Transverse colon (tissue), 3 donors: ENCODE measurements at regions not wholly inside any gene's neighbourhood (a gene's known extent, or its start where the extent isn't known, plus 50 kb on each side); places are given as distances from the start of the nearest gene placed in this dataset.

Experiments
- EP300 ChIP-seq: sonication (generic); formaldehyde crosslinking; IDR thresholded peaks from one replicate; pipeline ENCODE4 v1.6.1; 2017; ENCODE audit warnings: antibody characterized with exemption, low read depth
- TF ChIP-seq, protein P1 (sequence below), 5 experiments: fragments of 200-600 bp in 3 of 5; fragments of 450-650 bp in 2 of 5; sonication (generic) in 3 of 5; IDR thresholded peaks; 1 replicate in 2 of 5; 2 replicates in 3 of 5; pipeline ENCODE4 v1.5.1; 2016 to 2017; ENCODE audit warnings: antibody characterized with exemption in 5 of 5, inconsistent platforms in 3 of 5, mild to moderate bottlenecking in 2 of 5, moderate library complexity in 1 of 5

DNA sequence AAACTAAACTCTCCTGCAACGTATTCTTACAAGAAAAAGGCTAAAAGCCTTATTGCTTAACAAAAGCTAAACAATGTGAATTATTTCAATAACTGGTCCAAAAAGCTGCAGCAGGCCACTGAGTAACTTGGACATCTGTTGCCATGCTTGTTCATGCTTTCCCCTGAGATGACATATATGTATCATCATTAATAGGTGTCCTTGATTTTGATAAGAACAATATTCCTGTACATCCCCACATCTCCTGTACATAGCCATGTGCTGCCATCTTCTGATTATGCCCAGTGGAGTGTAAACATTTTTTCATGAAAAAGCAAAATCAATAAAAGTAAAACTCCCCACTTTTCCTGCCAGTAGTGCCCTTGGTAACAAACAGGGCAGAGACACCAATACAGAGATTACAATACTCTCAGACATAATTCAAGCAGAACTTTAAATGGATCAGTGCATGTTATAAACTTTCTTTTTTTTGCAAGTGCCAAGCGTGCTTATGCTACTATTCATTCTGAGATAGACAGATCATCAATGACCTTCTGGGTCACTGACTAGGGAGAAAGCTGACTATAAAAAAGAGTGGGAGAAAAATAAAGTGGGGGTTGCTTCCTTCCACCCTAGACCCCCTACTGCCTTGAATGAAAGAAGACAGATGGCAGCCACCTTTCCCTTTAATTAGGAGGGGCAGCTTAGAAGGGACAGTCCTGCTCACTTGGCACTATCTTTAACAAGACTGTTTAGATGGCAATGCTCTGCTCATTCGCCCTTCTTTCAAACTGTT, 205.5 kb upstream of the KLF14 start:
- TF ChIP-seq, protein P1, sequence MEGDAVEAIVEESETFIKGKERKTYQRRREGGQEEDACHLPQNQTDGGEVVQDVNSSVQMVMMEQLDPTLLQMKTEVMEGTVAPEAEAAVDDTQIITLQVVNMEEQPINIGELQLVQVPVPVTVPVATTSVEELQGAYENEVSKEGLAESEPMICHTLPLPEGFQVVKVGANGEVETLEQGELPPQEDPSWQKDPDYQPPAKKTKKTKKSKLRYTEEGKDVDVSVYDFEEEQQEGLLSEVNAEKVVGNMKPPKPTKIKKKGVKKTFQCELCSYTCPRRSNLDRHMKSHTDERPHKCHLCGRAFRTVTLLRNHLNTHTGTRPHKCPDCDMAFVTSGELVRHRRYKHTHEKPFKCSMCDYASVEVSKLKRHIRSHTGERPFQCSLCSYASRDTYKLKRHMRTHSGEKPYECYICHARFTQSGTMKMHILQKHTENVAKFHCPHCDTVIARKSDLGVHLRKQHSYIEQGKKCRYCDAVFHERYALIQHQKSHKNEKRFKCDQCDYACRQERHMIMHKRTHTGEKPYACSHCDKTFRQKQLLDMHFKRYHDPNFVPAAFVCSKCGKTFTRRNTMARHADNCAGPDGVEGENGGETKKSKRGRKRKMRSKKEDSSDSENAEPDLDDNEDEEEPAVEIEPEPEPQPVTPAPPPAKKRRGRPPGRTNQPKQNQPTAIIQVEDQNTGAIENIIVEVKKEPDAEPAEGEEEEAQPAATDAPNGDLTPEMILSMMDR (IDR thresholded peaks at IDR 0.05) = no peak
- no peak for TF ChIP-seq EP300
